HG03469 (cell line): ENCODE measurements at regions not wholly inside any gene's neighbourhood (a gene's known extent, or its start where the extent isn't known, plus 50 kb on each side); places are given as distances from the start of the nearest gene placed in this dataset.
"Not testable (repeated sequence)": the region's sequence is repeated elsewhere in the genome, so short reads cannot be mapped to it uniquely, and the experiment has no call there.

Experiments
- ATAC-seq: cut with Tn5 transposase; IDR thresholded peaks from one replicate; pipeline ENCODE4 v1.9.1; 2021; ENCODE audit warnings: mild to moderate bottlenecking, moderate library complexity, moderate number of reproducible peaks; ENCODE audit not compliant: unreplicated experiment

DNA sequence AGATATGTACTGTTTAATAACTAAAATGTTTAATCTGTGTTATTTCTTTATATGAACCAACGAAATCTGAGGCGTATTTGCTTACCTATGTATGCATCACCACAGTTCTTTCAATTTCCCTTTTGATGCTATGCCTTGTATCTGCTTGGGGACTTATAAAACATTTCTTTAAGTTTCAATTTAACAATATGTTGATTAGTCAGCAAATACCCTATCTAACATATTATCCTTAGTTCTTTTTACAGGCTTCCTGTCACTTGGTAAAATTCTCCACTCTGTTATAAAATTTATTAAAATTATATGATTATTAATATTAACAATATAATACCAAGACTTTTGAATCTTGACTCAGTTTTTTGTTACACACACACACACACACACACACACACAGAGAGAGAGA, 174.3 kb downstream of the CPS1 start:
- ATAC-seq, result no peak

DNA sequence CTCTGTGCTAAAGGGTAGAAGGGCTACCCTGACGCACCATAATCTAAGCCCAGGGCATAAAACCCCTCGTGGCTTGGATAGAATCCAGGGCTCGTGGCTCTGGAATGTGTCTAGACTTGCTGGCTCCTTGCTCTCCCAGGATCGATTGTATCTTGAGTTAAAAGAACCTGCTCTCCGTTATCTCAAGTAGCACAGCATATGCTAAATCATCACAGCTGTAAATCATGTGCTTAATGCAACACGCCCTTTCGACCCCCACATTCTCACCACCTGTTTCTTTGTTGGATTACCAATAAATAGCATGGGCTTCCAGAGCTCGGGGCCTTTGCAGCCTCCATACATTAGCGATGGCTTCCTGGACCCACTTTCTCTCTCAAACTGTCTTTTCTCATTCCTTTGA, 190.4 kb downstream of the CPS1 start:
- not testable (repeated sequence) for ATAC-seq

DNA sequence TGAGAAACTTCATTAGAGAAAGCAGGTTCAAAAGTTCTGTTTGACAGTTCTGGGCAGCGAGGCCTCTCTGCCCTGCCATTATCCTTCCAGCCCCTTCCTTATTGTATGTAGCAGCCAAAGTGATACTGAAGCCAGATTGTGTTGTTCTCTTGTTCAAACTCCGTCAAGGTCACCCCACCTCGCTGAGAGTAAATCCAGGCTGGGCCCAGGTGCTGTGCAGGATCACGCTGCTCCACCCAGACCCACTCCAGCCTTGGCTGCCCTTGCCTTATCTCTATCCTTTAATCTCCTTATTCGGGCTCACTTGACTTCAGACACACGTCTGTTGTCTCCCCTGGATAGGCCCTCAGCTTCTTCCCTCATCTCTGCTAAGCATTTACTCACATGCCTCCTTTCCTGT, 196.1 kb downstream of the CPS1 start:
- ATAC-seq, result no peak

DNA sequence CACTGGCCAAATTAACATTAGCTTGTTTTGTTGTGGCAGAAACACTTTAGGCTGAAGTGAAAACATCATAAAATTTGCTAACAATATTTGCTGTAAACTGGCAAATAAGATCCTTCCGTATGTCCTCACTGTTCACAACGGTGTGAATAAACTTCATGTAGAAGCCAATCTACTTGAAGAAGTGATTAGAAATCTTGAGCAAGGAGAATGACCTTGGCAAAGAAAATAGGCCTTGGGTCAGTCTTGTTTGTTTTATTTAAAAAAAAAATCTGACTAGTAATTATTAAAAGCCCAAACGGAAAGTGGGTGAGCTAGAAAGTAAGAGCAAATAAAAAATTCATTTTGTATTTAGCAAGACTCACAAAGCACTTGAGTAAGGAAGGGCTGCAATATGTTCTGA, 197.0 kb downstream of the CPS1 start:
- ATAC-seq, result no peak

DNA sequence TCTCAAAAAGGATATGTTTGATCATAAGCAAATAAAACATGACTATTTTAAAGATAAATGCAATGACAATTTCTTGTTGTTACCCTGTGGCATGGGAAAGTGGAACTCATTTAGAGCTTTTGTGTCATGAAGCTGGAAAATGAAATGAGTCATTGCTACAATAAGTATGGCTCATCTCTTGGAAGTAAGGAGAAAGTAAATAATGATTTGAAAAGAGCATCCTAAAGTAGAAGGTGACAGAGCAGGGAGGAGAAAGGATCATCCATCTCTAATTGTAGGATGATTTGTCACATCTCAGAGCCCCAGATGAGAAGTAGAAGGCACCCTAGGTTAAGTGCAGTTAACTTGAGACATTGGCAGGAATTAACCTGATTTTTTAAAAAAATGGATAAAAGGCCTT, 200.5 kb downstream of the CPS1 start:
- no peak for ATAC-seq

DNA sequence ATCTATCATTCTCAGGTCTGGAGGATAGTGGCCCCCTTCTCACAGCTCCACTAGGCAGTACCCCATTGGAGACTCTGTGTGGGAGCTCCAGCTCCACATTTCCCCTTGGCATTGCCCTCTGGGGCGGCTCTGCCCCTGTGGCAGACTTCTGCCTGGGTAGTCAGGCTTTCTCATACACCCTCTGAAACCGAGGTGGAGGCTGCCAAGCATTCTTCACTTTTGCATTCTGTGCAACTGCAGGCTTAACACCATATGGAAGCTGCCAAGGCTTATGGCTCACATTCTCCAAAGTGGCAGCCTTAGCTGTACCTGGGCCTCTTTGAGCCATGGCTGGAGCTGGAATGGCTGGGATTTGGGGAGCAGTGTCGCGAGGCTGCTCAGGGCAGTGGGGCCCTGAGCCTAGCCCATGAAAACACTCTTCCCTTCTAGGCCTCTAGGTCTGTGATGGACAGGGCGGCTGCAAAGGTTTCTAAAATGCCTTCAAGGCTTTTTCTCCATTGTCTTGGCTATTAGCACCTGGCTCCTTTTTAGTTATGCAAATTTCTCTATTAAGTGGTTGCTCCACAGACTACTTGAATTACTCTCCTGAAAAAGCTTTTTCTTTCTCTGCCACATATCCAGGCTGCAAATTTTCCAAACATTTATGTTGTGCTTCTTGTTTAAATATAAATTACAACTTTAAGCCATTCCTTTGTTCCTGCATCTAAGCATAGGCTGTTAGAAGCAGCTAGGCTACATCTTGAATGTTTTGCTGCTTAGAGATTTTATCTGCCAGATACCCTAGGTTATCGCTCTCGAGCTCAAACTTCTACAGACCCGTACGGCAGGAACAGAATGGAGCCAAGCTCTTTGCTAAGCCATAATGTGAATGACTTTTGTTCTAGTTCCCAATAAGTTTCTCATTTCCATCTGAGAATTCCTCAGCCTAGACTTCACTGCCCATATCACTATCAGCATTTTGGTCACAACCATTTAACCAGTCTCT, 206.5 kb downstream of the CPS1 start:
- no peak for ATAC-seq

DNA sequence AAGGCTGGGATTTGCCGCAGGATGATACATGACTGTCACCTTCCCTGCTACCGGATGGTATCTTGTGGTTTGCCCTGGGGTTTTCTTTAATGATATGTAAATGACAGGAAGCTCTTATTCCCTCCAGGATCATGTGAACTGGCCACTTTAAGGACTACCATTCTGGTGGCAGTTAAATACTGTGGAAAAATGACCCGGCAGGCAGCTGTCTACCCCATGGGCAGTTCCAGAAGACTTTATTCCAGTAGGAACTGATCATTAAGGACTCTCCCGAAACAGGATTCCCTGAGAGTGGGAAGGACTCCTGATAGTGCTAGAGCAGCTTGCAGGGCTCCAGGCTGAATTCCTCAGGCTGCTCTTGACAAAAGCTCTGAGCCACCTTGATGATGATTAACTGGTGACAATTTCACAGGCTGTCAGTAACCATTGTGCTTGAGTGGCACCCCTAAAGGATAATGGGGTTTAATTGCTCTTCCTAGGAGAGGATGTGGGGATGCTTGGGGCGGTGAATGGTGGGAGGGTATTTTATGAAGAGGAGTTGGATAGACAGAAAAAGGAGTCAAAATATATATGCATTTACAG, 212.0 kb downstream of the CPS1 start:
- no peak for ATAC-seq

DNA sequence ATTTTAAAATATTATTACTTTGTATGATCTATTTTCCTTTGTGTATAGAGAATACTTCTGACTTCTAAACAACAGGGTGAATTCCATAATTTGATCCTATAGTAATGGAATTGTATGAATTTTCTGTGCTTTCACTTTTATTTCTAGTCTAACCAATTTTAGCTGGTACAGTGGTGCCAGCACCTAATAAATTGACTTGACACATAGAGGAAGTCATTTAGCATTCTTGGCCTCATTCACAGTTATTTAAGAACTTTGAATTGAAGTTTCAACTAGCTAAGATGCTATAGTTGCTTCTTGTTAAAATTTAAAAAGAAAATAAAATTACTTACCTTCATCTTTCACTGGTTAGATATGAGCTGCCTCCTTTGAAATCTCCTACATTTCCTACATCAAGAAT, 220.4 kb downstream of the CPS1 start:
- ATAC-seq, result no peak

DNA sequence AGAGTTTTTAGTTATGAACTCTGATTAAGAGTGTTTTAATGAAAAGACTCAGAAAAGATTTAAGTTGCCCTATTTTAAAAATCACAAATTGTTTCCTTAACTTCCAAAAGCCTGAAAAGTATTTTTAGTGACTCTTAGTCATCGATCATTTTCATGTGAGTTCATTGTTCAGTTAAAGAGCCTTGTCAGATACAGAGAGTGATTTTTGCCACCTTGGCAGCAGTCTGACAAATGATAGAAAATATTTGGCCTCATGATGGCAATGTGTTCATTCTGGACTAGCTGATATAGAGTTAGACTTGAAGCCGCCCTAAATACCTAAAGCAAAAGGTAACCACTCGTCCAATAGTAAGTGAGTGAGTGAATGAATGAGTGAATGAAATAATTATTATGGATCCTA, 225.8 kb downstream of the CPS1 start:
- no peak for ATAC-seq

DNA sequence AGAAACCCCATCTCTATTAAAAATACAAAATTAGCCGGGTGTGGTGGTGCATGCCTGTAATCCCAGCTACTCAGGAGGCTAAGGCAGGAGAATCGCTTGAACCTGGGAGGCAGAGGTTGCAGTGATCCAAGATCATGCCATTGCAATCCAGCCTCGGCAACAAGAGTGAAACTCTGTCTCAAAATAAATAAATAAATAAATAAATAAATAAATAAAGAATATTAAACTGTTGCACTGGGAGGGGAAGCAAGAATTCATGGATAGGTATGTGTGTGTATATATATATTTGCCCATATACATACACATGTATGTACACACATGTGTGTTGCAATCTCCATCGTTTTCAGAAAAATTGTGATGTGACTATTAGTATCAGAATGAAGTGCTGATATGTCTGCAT, 231.4 kb downstream of the CPS1 start:
- not testable (repeated sequence) for ATAC-seq

DNA sequence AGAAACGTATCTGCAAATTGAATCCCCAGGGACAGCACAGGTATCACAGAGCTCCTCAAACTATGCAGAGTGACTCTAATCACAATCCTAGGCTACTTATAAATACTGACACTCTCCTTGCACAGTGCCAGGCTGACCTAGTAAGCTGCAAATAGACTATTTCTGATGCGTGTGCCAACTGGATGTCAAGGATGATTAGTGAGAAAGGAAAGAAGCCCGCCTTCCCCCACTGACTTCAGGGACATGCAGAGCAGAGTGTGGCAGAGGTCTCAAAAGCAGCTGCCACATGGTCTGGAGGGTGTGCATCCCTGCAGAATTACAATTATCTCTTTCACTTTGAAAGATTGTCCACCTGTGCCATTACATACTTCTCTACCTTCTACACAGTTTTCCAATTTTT, 235.6 kb downstream of the CPS1 start:
- no peak for ATAC-seq

DNA sequence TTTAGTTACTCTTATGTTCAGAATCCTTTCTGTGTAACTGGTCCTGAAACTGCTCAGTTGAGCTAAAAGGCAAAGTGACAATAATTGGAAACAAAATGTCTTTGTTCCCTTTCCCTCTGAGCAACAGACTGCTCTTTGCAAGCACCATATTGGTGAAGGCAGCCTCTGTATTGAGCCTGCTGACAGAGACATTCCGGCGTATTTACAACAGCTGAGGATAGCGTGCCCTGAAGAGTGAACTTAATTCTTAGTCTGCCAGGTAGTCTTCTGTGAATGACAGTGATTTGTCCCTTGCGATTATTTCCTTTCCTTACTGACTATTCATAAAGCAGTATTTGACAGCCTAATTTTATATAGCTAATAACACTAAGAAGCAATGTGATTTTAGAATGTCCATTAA, 239.1 kb downstream of the CPS1 start:
- no peak for ATAC-seq

DNA sequence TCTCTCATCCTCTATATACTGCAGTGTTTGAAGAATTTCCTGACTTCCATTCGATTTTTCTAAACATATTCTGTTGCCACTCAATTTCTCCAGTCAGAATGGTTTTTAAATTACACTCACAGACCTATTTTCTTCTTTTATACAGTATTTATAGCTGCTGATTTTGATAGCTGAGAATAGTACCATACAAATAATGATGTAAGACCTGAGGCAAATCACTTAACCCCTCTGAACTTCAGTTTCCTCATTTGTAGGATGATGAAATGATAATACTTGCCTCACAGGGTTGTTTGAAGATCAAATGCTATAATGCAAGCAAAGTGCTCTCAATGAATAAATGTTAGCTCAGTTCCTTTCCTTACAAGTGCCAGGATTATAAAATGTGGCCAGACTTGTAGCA, 241.8 kb downstream of the CPS1 start:
- ATAC-seq, result no peak

DNA sequence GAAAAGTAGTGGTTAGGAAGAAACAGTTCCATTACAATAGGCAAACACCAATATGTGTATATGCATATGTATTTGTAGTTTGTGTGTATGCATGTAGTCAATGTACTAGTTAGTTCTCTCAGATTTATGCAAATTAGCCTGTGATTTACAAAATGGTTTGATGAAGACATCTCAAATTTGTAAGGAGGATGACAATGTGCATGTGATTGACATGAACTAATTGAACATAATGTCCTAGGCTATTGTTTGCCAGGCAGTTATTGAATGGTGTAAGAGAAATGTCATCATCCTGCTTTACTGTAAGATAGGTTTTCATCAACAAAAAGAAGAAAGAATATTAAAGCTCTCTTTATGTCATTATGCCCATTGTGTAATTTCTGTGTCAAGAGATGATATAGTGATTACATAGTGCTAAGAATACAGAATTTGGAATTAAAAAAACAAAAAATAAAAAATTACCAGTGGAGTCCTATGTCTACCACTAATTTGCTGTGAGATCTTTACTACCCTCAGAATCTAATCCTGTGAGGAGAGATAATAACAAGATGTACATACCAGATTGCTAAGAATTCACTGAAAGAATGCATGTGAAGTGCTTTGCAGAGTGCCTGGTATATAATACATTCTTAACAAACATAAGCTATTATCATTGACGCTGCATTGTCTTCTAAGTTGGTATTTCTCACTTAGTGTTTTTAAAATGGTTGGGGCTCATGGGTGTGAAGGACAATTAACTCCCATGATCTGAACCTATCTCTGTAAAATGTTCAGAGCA, 258.0 kb downstream of the CPS1 start:
- no peak for ATAC-seq

DNA sequence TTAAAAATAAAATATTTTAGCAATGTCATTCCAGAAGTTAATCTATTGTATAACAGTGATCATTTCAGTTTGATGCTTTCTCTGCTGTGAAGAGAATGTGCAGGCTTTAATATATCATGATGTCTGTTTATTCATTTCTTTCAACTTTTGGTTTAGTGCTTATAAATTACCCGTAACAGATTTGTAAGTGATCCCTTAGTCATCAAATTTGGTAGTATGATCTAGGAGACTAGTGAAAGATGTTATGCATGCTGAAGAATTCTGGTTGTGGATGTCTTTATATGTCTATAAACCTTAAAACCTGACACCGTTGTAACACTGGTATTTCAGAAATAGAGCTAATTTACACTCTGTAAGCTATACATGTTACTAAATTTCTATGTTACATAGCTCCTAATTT, 260.4 kb downstream of the CPS1 start:
- no peak for ATAC-seq

DNA sequence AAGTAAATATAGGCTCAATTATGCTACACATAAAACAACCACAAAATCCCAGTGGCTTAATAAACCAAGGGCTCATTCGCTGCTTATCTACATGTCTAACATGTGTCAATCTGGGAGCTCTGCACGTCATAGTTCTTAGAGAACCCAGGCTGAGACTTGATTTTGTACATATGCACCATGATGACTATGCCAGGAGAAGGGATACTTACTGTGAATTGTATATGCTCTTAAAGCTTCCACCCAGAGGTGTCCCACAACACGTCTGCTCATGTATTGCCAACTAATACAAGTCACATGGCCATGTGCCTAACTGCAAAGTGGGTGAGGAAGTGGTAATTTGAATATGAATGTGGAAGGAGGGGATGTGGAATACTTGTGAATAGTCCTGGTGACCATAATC, 262.1 kb downstream of the CPS1 start:
- no peak for ATAC-seq

DNA sequence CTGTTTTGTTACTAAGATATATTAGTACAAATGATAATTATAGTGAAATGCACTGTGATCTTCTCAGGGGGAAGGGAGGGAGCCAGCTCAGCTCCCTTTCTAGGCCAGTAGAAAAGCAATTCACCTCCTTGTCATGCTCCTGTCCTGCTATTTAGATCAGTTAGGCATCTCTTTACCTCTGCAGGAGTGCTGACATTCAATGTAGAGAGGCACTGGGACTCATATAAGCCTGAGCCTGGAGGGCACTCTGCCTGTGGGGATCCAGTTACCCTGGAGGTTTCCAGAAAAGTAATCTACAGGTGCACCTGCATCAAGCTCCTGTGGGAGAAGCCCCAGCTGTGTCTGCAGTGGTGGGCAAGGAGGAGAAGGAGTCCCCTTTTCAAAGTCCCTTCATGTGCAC, 277.0 kb downstream of the CPS1 start:
- ATAC-seq, result no peak

DNA sequence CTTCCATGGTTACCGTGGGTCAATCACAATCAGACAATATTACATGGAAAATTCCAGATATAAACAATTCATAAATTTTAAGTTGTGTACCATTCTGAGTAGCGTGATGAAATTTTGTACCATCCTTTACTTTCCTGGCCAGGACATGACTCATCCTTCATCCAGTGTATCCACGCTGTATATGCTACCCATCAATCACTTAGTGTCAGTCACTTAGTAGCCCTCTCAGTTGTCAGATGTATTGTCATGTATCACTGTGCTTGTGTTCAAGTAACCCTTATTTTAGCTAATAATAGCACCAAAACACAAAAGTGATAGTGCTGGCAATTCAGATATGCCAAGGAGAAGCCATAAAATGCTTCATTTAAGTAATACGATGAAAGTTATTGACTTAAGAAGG, 282.6 kb downstream of the CPS1 start:
- ATAC-seq, result no peak

DNA sequence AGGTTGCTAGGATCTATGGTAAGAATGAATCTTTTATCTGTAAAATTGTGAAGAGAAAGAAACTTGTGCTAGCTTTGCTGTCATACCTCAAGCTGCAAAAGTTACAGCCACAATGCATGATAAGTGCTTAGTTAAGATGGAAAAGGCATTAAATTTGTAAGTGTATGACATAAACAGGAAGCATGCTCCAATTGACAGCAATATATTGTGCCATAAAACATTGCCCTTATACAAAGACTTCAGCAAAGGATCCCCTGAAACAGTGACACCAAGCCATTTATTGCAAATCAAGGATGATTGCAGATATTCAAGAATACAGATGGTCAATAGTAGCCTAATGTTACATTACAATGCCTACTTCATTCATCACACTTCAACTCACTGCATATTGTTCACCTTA, 283.1 kb downstream of the CPS1 start:
- ATAC-seq, result no peak

DNA sequence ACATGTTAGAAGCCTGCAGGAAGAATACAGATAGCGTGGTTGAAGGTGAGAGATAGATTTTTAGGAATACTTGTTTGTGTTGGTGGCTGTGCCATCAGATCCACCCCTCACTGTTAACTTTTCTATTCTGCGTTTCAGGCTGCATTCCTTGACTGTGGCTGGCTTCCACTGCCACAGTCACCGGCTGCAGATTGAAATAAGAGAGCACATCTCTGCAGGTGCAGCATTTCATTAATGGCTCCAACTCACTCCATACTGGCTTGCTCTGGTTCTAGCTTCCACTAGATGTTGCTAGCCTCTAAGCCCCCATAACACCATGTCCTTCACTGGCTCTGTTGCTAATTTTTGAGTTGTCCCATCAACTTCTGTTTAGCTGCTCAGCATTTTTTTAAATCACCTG, 286.5 kb downstream of the CPS1 start:
- ATAC-seq, result no peak

DNA sequence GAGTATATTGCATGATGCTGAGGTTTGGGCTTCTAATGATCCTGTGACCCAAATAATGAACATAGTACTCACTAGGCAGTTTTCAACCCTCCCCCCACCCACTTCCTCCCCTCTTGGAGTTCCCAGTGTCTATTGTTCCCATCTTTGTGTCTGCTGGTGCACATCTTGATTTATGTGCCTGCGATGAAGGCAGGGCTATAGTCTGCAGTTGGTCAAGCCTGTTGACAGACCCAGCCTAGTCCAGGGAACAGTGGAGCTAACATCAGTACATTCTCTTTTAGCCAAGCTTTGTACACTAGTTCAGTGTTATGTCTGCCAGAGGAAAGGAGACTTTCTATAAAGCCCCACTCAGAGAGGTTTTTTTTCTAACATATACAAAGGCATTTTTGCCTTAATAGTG, 287.6 kb downstream of the CPS1 start:
- ATAC-seq, result no peak

DNA sequence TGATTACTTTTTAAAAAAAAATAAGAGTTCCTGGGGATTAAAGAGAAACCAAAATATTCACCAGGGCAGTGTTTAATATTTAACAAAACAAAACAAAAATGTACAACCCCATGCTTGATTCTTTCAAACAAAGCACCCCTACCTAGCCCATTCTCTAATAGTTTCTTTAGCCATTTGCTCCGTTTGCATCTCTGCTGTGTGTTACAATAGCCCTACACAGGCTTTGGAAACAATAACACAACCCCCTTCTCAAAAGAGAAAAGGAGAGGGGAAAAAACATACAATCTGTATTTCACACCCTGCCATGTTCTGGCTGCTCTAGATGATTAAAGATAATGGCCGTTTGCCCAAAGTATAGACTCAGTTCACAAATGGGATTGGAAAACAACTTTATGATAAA, 302.9 kb downstream of the CPS1 start:
- ATAC-seq, result no peak
